Gastroesophageal sphincter (tissue), 4 donors: ENCODE measurements at regions not wholly inside any gene's neighbourhood (a gene's known extent, or its start where the extent isn't known, plus 50 kb on each side); places are given as distances from the start of the nearest gene placed in this dataset.

Experiments
- ATAC-seq: fragments of 150-250 bp; one replicate; pipeline ENCODE4 v1.9.1; 2016; ENCODE audit warnings: mild to moderate bottlenecking, moderate library complexity
- H3K27ac ChIP-seq, 4 donors: fragments of 200-600 bp; sonication (generic) in 3 of 4; 1 replicate in 3 of 4; 2 replicates in 1 of 4; pipeline ENCODE4 v1.5.1; 2016 to 2019
- H3K27me3 ChIP-seq: fragments of 200-600 bp; sonication (generic); one replicate; pipeline ENCODE4 v1.5.1; 2019
- H3K36me3 ChIP-seq, 2 donors: fragments of 200-600 bp; sonication (generic); one replicate each; pipeline ENCODE4 v1.5.1; 2019; ENCODE audit warnings: control low read depth in 1 of 2
- H3K4me1 ChIP-seq, 3 donors: fragments of 200-600 bp; sonication (generic); 1 replicate in 2 of 3; 2 replicates in 1 of 3; pipeline ENCODE4 v1.5.1; 2016 to 2019; ENCODE audit warnings: control low read depth in 2 of 3
- H3K4me3 ChIP-seq, 2 donors: fragments of 200-600 bp; sonication (generic); one replicate each; pipeline ENCODE4 v1.5.1; 2019; ENCODE audit warnings: mild to moderate bottlenecking in 1 of 2, moderate library complexity in 1 of 2
- H3K9me3 ChIP-seq, 3 donors: fragments of 200-600 bp; sonication (generic); one replicate each; pipeline ENCODE4 v1.5.1; 2017 to 2019; ENCODE audit warnings: control low read depth in 2 of 3
- CTCF ChIP-seq, 4 experiments: fragments of 200-600 bp in 2 of 4; fragments of 450-650 bp in 2 of 4; sonication (generic) in 1 of 4; IDR thresholded peaks; one replicate each; pipeline ENCODE4 v1.5.1; 2017 to 2019; ENCODE audit warnings: antibody characterized with exemption in 4 of 4, mild to moderate bottlenecking in 2 of 4, moderate library complexity in 2 of 4
- EP300 ChIP-seq: sonication (generic); formaldehyde crosslinking; IDR thresholded peaks from one replicate; pipeline ENCODE4 v1.6.1; 2017; ENCODE audit warnings: antibody characterized with exemption, mild to moderate bottlenecking
- POLR2A ChIP-seq, 2 donors: fragments of 450-650 bp; IDR thresholded peaks; one replicate each; pipeline ENCODE4 v1.6.1; 2017; ENCODE audit warnings: antibody characterized with exemption in 2 of 2, mild to moderate bottlenecking in 2 of 2, moderate library complexity in 1 of 2
- POLR2AphosphoS5 ChIP-seq: sonication (generic); formaldehyde crosslinking; IDR thresholded peaks from one replicate; pipeline ENCODE4 v1.6.1; 2017; ENCODE audit warnings: antibody characterized with exemption
- WGBS, 2 donors: methylation state at CpG; one replicate each; pipeline ENCODE4 v1.1.5; 2018; ENCODE audit warnings: low coverage in 1 of 2; 5-methylcytosine and 5-hydroxymethylcytosine counted together

GRCh38 chr11:82080160-82080559 is 653.5 kb downstream of the FAM181B start:
- no peak overlapping the region for H3K4me3 ChIP-seq
- no peaks in the 10 kb centered on the region for H3K27me3 ChIP-seq
- 25 to 52% methylated on average over 2 of the region's 2 CpGs for WGBS, 2 donors
- H3K36me3 ChIP-seq: no peaks in the 10 kb centered on the region
- no peaks in the 10 kb centered on the region for H3K9me3 ChIP-seq
- H3K4me1 ChIP-seq: no peaks in the 10 kb centered on the region
- H3K27ac ChIP-seq: no peak overlapping the region
- no peak for TF ChIP-seq EP300
- TF ChIP-seq POLR2A (IDR thresholded peaks at IDR 0.05): no peak
- no peak for ATAC-seq

DNA sequence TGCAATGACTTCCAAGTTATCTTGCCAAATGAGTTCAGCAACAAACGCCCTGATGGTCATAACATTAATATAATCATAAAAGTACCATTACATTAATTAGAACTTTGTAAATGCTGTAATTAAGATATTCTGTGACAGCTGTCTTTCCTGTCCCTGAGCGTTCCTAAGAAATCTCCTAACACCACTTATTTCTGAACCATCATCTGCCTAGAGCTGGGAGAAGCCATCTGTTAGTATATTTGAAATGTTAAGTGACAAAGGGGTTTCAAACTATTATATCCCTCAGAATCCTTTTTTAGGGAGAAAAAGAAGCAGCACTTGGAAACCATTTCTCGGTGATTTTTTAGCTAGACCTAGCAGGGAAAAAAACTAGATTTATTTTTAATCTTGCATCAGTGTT is 657.5 kb downstream of the FAM181B start:
- no peak for ATAC-seq
- no peaks in the 10 kb centered on the region for H3K9me3 ChIP-seq
- TF ChIP-seq POLR2A (IDR thresholded peaks at IDR 0.05) (no peak), POLR2AphosphoS5 (no peak), CTCF (IDR thresholded peaks at IDR 0.05) (no peak), EP300 (no peak)
- H3K27me3 ChIP-seq: no peaks in the 10 kb centered on the region
- WGBS, 2 donors: 63 to 81% methylated on average over 3 of the region's 3 CpGs
- no peak overlapping the region for H3K4me3 ChIP-seq
- H3K36me3 ChIP-seq: no peaks in the 10 kb centered on the region
- no peaks in the 10 kb centered on the region for H3K4me1 ChIP-seq
- no peak overlapping the region for H3K27ac ChIP-seq

DNA sequence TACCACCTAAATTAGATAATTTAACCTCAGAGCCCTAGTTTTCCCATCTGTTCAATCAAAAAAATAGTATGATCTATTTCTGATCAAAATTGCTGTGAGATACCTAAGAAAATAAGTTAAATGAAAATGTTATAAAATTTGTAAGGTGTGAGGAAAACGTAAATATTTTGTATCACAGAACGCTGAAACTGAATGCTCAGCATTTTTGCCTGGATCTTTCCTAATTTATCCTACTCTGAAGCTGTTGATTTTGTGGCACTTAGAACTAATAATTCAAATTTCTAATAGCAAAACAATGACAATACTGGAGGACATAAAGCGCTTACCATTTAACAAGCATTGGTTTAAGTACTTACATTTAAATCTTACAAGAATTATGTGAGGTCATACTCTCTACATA is 674.2 kb downstream of the FAM181B start:
- Histone ChIP-seq H3K27ac (no peak overlapping the region), H3K27me3 (no peaks in the 10 kb centered on the region), H3K4me1 (no peaks in the 10 kb centered on the region), H3K9me3 (no peaks in the 10 kb centered on the region), H3K4me3 (no peak overlapping the region), H3K36me3 (no peaks in the 10 kb centered on the region)
- 82 to 89% methylated on average over 3 of the region's 3 CpGs for WGBS, 2 donors
- TF ChIP-seq POLR2AphosphoS5 (no peak), CTCF (IDR thresholded peaks at IDR 0.05) (no peak), EP300 (no peak), POLR2A (IDR thresholded peaks at IDR 0.05) (no peak)
- ATAC-seq: no peak

DNA sequence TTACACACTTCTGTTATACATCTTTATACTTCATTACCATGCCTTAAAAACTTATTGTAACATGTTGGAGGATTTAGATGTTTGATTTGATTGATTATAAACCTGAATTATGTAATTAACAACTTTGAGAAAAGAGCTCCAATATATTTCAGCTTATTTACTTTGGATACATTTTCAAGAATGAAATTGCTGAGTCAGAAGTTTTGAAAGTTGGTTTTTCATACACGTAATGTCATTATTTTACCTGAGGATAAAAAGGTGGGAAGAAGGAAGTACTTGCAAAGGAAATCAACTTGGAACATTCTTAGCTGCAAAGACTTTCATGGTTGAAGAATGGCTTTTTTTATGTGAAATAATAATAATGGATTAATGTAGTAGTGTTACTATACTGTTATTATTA is 677.2 kb downstream of the FAM181B start:
- TF ChIP-seq CTCF (IDR thresholded peaks at IDR 0.05): no peak
- TF ChIP-seq POLR2A (IDR thresholded peaks at IDR 0.05): no peak
- no peak for TF ChIP-seq POLR2AphosphoS5
- TF ChIP-seq EP300: no peak
- Histone ChIP-seq H3K4me1 (no peaks in the 10 kb centered on the region), H3K36me3 (no peaks in the 10 kb centered on the region), H3K4me3 (no peak overlapping the region), H3K27me3 (no peaks in the 10 kb centered on the region), H3K9me3 (no peaks in the 10 kb centered on the region), H3K27ac (no peak overlapping the region)
- no peak for ATAC-seq
- WGBS, 2 donors: 56 to 63% methylated on average over 1 of the region's 1 CpG

- Histone ChIP-seq H3K4me3 (no peak overlapping the region), H3K9me3 (no peaks in the 10 kb centered on the region), H3K27ac (no peak overlapping the region), H3K27me3 (no peaks in the 10 kb centered on the region), H3K4me1 (no peaks in the 10 kb centered on the region), H3K36me3 (no peaks in the 10 kb centered on the region)
- ATAC-seq: no peak
- TF ChIP-seq POLR2AphosphoS5 (no peak), CTCF (IDR thresholded peaks at IDR 0.05) (no peak), POLR2A (IDR thresholded peaks at IDR 0.05) (no peak), EP300 (no peak)
- 80% methylated on average over 1 of the region's 3 CpGs; no CpG with 5 or more reads in 1 of the 2 donors for WGBS, 2 donors
Observed at GRCh38 chr11:82049199-82049598, 684.5 kb downstream of the FAM181B start.
